HG03039 (cell line): ENCODE measurements at regions not wholly inside any gene's neighbourhood (a gene's known extent, or its start where the extent isn't known, plus 50 kb on each side); places are given as distances from the start of the nearest gene placed in this dataset.
"Not testable (repeated sequence)": the region's sequence is repeated elsewhere in the genome, so short reads cannot be mapped to it uniquely, and the experiment has no call there.

Experiments used
- ATAC-seq: cut with Tn5 transposase; IDR thresholded peaks from one replicate; pipeline ENCODE4 v1.9.1; 2021; ENCODE audit warnings: mild to moderate bottlenecking, moderate library complexity; ENCODE audit not compliant: unreplicated experiment

- no peak for ATAC-seq
Observed at GRCh38 chr6:67916399-67916798, 718.7 kb upstream of the ADGRB3 start.

DNA sequence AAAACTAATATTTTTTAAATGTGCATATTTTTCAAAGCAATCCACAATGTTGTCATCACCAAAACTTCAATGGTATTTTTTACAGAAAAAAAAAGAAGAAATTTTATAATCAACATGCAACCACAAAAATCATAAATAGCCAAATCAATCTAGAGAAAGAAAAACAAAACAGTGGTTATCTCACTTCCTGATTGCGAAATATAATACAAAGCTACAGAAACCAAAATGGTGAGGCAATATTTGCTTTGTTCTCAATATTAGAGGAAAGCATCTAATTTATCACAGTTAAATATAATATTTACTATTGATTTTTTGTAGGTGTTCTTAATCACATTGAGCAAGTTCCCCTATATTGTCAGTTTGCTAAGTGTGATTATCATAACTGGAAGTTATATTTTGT lies 720.7 kb upstream of the ADGRB3 start:
- ATAC-seq, result no peak

- no peak for ATAC-seq
Observed at GRCh38 chr6:67909354-67909753, 725.7 kb upstream of the ADGRB3 start.

DNA sequence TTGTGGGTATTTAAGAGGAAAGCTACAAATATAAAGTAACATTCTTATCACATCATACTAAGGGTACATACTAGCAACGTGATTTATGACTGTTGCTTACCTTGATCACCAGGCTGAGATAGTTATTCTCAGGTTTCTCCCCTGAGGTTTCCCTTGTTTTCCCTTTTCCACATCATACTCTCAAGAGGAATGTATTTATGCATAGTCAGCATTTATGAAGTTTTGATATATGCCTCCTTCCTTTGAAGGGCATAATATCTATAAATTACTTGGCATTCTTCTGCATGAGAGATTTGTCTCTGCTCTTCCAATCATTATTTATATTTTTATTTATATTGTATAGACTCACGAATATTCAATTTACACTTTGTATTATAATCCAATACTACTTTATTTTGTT lies 726.7 kb upstream of the ADGRB3 start:
- no peak for ATAC-seq

GRCh38 chr6:67904735-67905134 lies 730.3 kb upstream of the ADGRB3 start:
- ATAC-seq, result not testable (repeated sequence)

DNA sequence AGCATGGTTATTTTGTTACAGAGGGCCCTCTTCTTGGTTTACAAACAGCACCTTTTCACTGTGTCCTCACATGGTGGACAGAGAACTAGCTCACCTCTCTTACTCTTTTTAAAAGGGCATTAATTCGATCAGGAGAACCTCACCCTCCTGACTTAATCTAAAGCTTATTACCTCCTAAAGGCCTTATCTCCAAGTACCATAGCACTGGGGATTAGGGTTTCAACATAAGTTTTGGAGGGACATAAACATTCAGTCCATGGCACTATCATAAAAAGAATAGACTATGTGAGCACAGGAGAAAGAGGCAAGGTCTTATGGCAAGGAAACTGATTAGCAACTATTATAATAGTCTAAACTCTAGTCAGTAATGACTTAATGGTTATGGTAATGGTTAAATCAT lies 736.2 kb upstream of the ADGRB3 start:
- ATAC-seq, result no peak

- ATAC-seq, result no peak
Observed at GRCh38 chr6:67897998-67898607, 737.0 kb upstream of the ADGRB3 start.

DNA sequence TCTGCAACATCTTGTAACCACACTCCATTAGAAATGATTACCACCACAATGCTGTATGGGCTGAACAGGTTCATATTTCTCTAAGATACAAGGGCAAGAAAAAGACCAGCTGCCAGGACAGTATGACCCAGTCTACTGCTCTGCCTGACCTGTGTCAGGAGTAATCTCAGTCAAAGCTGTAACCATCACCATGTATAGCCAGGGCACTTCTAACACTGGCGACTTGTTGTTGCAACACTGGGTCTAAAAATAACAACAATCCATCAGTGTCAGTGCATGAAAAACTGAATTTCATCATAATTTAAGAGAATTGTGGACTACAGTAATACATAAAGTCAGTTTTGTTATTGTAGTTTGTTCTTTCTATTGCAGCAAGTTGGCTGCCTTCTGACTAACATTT lies 738.6 kb upstream of the ADGRB3 start:
- ATAC-seq, result no peak

- ATAC-seq, result no peak
Observed at GRCh38 chr6:67889682-67889995, 745.4 kb upstream of the ADGRB3 start.

- ATAC-seq, result no peak
Observed at GRCh38 chr6:67888886-67889681, 746.0 kb upstream of the ADGRB3 start.

DNA sequence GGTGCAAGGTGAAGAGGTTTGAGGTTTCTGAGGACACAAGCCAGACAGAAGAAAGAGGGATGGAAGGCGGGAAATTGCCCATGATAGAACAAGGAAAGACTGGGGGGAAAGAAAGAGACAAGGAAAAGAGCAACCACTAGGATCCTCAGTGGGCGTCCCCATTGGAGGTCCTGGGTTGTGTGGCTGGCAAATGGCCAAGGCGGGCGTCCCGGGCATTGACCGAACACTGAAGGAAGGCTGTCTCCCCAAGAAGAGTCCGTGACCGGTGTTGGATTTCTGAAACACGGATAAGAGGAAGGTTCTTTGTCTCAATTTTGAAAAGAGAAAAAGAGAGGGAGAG lies 746.6 kb upstream of the ADGRB3 start:
- ATAC-seq, result no peak

GRCh38 chr6:67887747-67888545 lies 747.1 kb upstream of the ADGRB3 start:
- no peak for ATAC-seq

- ATAC-seq, result no peak
Observed at GRCh38 chr6:67887419-67887746, 747.7 kb upstream of the ADGRB3 start.

- ATAC-seq, result no peak
Observed at GRCh38 chr6:67886840-67887292, 748.2 kb upstream of the ADGRB3 start.

DNA sequence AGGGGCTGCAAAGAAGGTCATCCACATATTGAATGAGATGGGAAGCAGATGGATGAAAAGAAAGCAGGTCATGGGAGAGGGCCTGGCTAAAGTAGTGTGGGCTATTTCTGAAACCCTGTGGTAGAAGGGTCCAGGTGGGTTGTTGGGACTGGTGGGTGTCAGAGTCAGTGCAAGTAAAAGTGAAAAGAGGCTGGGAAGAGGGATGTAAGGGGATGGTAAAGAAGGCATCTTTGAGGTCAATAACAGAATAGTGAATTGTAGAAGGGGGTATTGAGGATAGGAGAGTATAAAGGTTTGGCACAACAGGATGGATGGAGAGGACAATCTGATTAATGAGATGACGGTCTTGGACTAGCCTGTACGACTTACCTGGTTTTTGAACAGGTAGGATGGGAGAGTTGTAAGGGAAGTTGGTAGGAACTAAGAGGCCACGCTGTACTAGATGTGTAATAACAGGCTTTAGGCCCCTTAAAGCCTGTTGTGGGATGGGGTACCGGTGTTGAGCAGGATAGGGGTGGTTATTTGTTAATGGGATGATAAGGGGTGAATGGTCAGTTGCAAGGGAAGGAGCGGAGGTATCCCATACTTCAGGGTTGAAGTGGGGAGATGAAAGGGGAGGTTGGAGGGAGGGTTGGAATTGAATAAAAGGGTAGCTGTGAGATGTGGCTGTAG lies 748.9 kb upstream of the ADGRB3 start:
- ATAC-seq, result no peak

DNA sequence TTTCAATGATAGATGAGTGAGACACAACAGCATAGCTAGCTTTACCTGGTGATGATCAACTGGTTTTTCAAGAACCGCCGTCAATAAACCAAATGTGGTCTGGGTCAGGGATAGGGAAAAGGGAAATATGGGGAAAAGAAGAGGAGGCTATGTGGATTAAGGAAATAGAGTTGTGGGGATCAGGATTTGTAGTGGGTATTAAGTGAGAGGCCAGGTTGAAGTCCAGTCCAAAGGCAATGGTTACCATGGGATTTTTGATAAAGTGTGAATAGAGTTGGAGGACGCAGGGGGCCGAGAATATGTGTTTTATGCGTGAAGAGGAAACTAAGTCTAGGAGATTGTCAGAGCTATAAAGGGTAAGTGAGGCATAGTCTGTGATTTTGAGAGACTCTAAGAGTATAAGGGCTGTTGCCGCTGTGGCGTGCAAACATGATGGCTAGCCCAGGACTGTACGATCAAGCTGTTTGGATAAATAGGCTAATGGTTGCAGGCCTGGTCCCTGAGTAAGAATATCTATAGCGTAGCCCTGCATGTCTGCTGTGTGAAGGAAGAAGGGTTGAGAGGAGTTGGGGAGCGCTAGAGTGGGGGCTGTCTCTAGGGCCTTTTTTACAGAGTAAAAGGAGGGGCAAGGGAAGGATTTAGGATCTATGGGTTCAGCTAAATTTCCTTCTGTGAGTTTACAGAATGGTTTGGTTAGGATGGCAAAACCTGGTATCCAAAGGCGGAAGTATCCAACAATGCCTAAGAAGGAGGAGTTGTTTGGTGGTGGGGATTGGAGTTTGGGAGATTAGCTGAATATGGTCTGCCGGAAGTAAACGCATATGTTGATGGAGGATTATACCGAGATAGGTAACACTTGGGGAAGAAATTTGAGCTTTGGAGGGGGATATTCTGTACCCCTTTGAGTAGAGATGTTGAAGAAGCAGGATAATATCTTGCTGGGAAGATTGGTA lies 749.7 kb upstream of the ADGRB3 start:
- ATAC-seq, result no peak

DNA sequence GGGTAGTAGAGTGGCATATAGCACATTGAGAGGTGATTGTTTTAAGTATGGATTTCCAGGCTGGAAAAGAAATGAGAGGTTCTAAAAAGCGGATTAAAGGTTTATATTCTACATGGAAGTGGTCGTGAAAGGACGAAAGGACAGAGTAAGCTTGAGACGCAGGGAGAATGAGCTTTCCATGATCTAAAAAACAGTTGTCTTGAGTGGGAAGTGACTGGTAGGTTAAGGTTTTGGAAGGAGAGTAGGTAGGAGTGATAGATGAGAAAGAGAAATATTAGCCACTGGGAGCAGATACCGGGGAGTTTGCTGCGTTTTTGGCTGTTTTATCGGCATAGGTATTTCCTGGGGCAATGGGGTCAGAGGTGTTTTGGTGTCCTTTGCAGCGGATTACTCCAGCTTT lies 750.6 kb upstream of the ADGRB3 start:
- no peak for ATAC-seq

DNA sequence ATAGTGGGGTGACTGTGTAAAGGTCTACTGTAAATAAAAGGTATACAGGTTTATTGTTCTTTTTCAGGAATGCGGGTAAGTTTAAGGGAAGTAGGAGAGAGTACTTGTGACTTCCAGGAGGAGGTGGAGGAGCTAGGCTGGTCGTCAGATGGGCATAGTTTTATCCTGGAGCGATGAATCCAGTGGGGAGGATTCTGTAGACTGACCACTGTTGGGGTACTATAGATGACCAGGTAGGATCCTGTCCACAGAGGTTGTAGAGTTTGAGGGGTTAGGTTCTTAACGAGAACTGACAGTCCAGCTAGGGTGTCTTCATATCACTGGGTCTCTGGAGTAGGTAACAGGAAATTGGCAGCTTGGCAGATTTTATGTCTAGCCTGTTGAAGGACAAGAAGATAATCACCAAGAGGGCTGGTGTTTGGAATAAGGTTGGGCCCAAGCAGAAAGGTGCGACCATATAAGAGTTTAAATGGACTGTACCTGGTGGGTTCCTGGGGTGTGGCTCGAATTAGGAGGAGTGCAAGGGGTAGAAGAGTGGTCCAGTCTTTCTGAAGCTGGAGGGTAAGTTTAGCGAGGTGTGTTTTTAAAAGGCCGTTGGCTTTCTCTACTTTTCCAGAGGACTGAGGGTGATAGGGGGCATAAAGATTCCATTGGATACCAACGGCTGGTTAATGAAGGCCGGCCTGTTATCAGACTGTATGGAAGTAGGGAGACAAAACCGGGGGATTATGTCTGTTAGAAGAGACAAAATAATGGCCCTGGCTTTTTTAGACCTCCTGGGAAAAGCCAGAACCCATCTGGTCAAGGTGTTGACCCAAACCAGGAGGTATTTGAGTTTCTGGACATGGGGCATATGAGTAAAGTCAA lies 751.3 kb upstream of the ADGRB3 start:
- no peak for ATAC-seq

DNA sequence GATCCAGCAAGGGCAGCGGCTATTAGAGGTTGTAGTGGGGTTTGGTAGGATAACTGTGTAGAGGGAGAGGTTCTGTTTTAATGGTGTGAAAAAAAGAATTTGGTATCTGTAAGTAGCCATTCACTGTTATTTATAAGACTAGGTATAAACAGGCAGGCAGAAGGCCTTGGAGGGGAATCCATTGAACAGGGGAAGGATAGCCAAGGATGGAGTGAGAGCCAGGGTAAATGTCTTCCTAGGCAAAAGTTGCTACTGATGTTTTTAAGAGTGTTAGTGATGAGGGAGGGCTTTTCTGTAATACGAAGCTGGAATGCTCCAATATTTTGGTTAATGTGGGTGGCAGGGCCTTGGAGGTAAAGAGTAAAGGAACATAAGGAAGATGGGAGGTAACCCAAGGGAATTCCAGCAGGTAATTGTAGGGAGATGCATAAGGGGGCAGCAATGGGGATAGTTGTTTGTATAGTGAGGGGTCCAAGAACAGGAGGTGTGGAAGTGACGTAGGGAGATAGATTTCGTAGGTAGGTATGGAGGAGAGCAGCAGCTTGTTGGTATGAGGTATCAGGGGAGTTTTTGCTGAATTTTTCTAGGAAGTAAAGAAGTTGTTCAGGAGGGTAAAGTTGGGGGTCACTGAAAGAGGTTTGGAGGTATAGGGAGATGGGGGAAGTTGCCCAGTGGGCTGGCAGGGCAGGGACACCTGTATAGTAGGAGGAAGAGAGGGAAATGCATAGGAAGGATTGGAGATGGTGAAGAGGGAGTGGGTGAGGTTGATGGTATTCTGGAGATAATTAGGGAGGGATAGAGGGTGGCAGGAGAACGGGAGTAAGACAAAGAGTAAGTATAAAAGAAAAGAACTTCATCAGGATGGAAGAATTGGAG lies 752.4 kb upstream of the ADGRB3 start:
- no peak for ATAC-seq
